CD4-positive, alpha-beta T cell (primary cell): ENCODE measurements at regions not wholly inside any gene's neighbourhood (a gene's known extent, or its start where the extent isn't known, plus 50 kb on each side); places are given as distances from the start of the nearest gene placed in this dataset.

Source experiments
- ATAC-seq: fragments of 200-7000 bp; cut with Tn5 transposase; one replicate; pipeline ENCODE4 v1.10.0; 2022; ENCODE audit warnings: mild to moderate bottlenecking; ENCODE audit not compliant: poor library complexity
- CTCF ChIA-PET: fragments of 350-600 bp; sonication (Branson Sonifier 250); formaldehyde crosslinking; loops from one replicate; lab custom pipeline; 2021; ENCODE audit warnings: antibody characterized with exemption, inconsistent platforms; lab: Charles Lee
- POLR2A ChIA-PET: fragments of 350-600 bp; sonication (Branson Sonifier 250); formaldehyde crosslinking; loops from one replicate; lab custom pipeline; 2021; ENCODE audit warnings: antibody characterized with exemption, inconsistent platforms; lab: Charles Lee
- DNase-seq, 14 experiments: peaks; one replicate each; pipeline ENCODE4 v3.0.0-alpha.2; 2013 to 2020; ENCODE audit warnings: mixed read lengths in 2 of 14
- H3K27ac ChIP-seq, 2 donors: one replicate each; pipeline versions ENCODE4 v1.5.1 to v1.7.0; 2013; ENCODE audit warnings: low read length in 2 of 2, low read depth in 1 of 2, mild to moderate bottlenecking in 1 of 2
- H3K27me3 ChIP-seq, 2 experiments: 1 replicate in 1 of 2; 2 replicates in 1 of 2; pipeline versions ENCODE4 v1.6.1 to v1.7.0; 2013; ENCODE audit warnings: low read length in 2 of 2, control low read depth in 1 of 2, mild to moderate bottlenecking in 1 of 2, moderate library complexity in 1 of 2; ENCODE audit not compliant: insufficient read depth in 2 of 2, control insufficient read depth in 1 of 2
- H3K36me3 ChIP-seq: one replicate; pipeline ENCODE4 v1.6.1; 2013; ENCODE audit warnings: low read length, control low read depth; ENCODE audit not compliant: insufficient read depth
- H3K4me1 ChIP-seq: one replicate; pipeline ENCODE4 v1.6.1; 2013; ENCODE audit warnings: low read length, control low read depth; ENCODE audit not compliant: insufficient read depth
- H3K4me3 ChIP-seq: one replicate; pipeline ENCODE4 v1.5.1; 2013; ENCODE audit warnings: mild to moderate bottlenecking, low read length, moderate library complexity
- H3K9me3 ChIP-seq, 2 experiments: 1 replicate in 1 of 2; 2 replicates in 1 of 2; pipeline versions ENCODE4 v1.6.1 to v1.7.0; 2013; ENCODE audit warnings: low read length in 2 of 2, mild to moderate bottlenecking in 2 of 2, control low read depth in 1 of 2, moderate library complexity in 1 of 2; ENCODE audit not compliant: control insufficient read depth in 1 of 2, insufficient read depth in 1 of 2
- H3K27ac Mint-ChIP-seq: one replicate; pipeline ENCODE4 v1.8.0; 2020; ENCODE audit warnings: mixed read lengths
- H3K27me3 Mint-ChIP-seq: one replicate; pipeline ENCODE4 v1.8.0; 2021; ENCODE audit warnings: mixed read lengths
- H3K36me3 Mint-ChIP-seq: one replicate; pipeline ENCODE4 v1.8.0; 2021; ENCODE audit warnings: low read depth, mixed read lengths
- H3K4me1 Mint-ChIP-seq: one replicate; pipeline ENCODE4 v1.8.0; 2021; ENCODE audit warnings: low read depth, mixed read lengths
- H3K4me3 Mint-ChIP-seq: one replicate; pipeline ENCODE4 v1.8.0; 2020; ENCODE audit warnings: mild to moderate bottlenecking, mixed read lengths
- H3K9me3 Mint-ChIP-seq: one replicate; pipeline ENCODE4 v1.8.0; 2020; ENCODE audit warnings: mixed read lengths
- CTCF ChIP-seq: fragments of 200-600 bp; IDR thresholded peaks from one replicate; pipeline ENCODE4 v1.8.0; 2022; ENCODE audit warnings: antibody characterized with exemption, mild to moderate bottlenecking
- intact Hi-C, 2 experiments: fragments of 100-400 bp; cut with DNase I in 1 of 2; cut with micrococcal nuclease in 1 of 2; formaldehyde crosslinking; loops; one replicate each; pipeline versions ENCODE4 v1.15.1 to v1.9.0; 2023 to 2025; cut with DNase I, micrococcal nuclease

GRCh38 chr1:228809621-228810394 lies 74.5 kb downstream of the RHOU start:
- Mint-ChIP-seq H3K27me3 (no peaks in the 10 kb centered on the region), H3K36me3 (no peaks in the 10 kb centered on the region), H3K27ac (peak overlapping the region; percentile 28), H3K4me1 (peaks cover 48% of the 10 kb centered on the region), H3K4me3 (no peak overlapping the region), H3K9me3 (no peaks in the 10 kb centered on the region)
- ATAC-seq (no peak), DNase-seq (peak in 1 of 14 experiments; percentile 34)
- CTCF ChIA-PET, result no interaction called here
- H3K27me3 ChIP-seq, result no peaks in the 10 kb centered on the region
- H3K4me3 ChIP-seq, result no peak overlapping the region
- intact Hi-C loops, result no loop called here
- H3K9me3 ChIP-seq, result no peaks in the 10 kb centered on the region
- H3K36me3 ChIP-seq, result no peaks in the 10 kb centered on the region
- no peak overlapping the region for H3K27ac ChIP-seq
- peaks cover 38% of the 10 kb centered on the region for H3K4me1 ChIP-seq
- POLR2A ChIA-PET, result no interaction called here
- no peak for TF ChIP-seq CTCF

GRCh38 chr1:228810395-228810758 lies 75.1 kb downstream of the RHOU start:
- DNase-seq (no peak), ATAC-seq (no peak)
- POLR2A ChIA-PET, result no interaction called here
- no peak for TF ChIP-seq CTCF
- no peaks in the 10 kb centered on the region for H3K27me3 ChIP-seq
- H3K27me3 Mint-ChIP-seq, result no peaks in the 10 kb centered on the region
- intact Hi-C loops, result no loop called here
- CTCF ChIA-PET, result no interaction called here
- H3K9me3 ChIP-seq, result no peaks in the 10 kb centered on the region
- H3K27ac Mint-ChIP-seq, result no peak overlapping the region
- no peaks in the 10 kb centered on the region for H3K36me3 ChIP-seq
- H3K36me3 Mint-ChIP-seq, result no peaks in the 10 kb centered on the region
- peaks cover 43% of the 10 kb centered on the region for H3K4me1 Mint-ChIP-seq
- H3K4me3 Mint-ChIP-seq, result no peak overlapping the region
- no peak overlapping the region for H3K4me3 ChIP-seq
- H3K27ac ChIP-seq, result no peak overlapping the region
- peaks cover 33% of the 10 kb centered on the region for H3K4me1 ChIP-seq
- H3K9me3 Mint-ChIP-seq, result no peaks in the 10 kb centered on the region

- H3K36me3 Mint-ChIP-seq, result no peaks in the 10 kb centered on the region
- Histone ChIP-seq H3K4me3 (no peak overlapping the region), H3K27me3 (no peaks in the 10 kb centered on the region), H3K4me1 (peaks cover 28% of the 10 kb centered on the region), H3K9me3 (no peaks in the 10 kb centered on the region), H3K27ac (no peak overlapping the region), H3K36me3 (no peaks in the 10 kb centered on the region)
- POLR2A ChIA-PET, result no interaction called here
- CTCF ChIA-PET, result no interaction called here
- peaks cover 39% of the 10 kb centered on the region for H3K4me1 Mint-ChIP-seq
- intact Hi-C loops, result no loop called here
- no peaks in the 10 kb centered on the region for H3K9me3 Mint-ChIP-seq
- no peak overlapping the region for H3K4me3 Mint-ChIP-seq
- H3K27ac Mint-ChIP-seq, result no peak overlapping the region
- H3K27me3 Mint-ChIP-seq, result no peaks in the 10 kb centered on the region
- DNase-seq, result no peak
- no peak for TF ChIP-seq CTCF
- ATAC-seq, result no peak
Measured at GRCh38 chr1:228810878-228811711, 75.8 kb downstream of the RHOU start.
